ENCODE measurements at regions not wholly inside any gene's neighbourhood (a gene's known extent, or its start where the extent isn't known, plus 50 kb on each side); places are given as distances from the start of the nearest gene placed in this dataset.

- no peak for TF ChIP-seq CTCF (IDR thresholded peaks at IDR 0.05)
Measured at GRCh38 chr6:159522877-159523547, 170.0 kb downstream of the SOD2 start.

- no peak for TF ChIP-seq CTCF (IDR thresholded peaks at IDR 0.05)
Measured at GRCh38 chr6:159521962-159522361, 171.1 kb downstream of the SOD2 start.

- TF ChIP-seq CTCF (IDR thresholded peaks at IDR 0.05): no peak
Measured at GRCh38 chr6:159520002-159520401, 173.0 kb downstream of the SOD2 start.

DNA sequence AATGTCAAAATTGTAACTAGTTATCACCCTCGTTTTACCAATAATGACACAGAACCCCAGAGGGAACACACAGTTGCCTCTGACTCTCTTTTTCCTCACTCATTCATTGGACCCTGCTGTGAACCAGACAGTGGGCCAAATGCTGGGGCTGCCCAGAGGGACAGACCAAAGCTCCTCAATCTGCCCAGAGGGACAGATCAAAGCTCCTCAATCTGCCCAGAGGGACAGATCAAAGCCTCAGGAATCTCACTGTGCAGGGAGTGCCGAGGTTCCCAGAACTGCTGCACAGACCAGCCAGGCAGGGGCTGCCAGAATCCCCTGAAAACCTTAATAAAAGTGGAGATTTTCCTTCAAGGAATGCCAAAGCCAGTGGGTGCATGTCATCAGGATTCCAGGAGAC lies 179.1 kb downstream of the SOD2 start:
- no peak for TF ChIP-seq CTCF (IDR thresholded peaks at IDR 0.05)

DNA sequence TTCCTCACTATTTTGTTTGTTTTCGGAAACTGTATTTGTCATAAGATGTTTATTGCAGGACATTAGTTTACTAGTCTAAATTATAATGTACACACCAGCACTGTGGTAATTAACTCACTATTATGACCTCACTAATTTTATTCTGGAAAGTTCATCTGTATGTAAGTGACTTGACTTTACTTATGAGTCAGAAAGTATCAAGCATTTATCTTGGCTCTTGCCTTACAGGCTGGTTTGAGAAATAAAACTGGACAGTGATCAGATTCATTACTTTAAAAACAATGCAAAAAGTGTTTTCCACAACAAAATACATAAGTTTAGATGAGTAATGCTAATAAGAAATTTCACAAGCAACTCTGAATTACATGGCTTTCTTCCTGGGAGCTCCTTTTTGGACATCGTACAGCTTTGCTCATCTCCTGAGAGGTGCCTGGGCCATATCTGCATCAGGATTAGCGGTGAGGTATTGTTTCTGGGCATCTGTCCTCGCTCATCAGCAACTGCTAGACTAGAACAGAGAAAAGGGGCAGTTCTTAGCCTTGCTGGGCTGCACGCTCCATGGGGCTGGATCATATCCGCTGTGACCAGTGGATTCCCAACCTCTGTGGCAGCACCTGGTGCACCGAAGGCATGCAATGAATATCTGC lies 179.8 kb downstream of the SOD2 start:
- TF ChIP-seq CTCF (IDR thresholded peaks at IDR 0.05): no peak

GRCh38 chr6:159512571-159512970 lies 180.5 kb downstream of the SOD2 start:
- no peak for TF ChIP-seq CTCF (IDR thresholded peaks at IDR 0.05)

DNA sequence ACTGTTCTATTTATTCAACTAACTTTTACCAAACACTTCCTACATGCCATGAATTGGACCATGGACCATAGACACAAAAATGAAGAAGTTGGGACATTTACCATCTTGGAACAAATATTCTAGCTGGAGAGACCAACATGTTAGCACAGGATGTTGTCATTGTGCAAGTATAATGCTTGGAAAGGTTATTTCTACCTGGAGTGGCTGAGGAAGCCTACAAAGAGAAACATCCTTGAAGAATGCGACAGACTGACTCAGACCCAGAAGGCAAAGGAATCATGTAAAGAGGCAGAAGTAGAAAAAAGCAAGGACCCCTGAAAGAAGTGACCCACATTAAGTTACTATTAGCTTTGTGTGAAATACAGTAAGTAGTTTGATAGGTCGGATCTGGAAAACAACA lies 180.9 kb downstream of the SOD2 start:
- no peak for TF ChIP-seq CTCF (IDR thresholded peaks at IDR 0.05)
